ENCODE measurements at regions not wholly inside any gene's neighbourhood (a gene's known extent, or its start where the extent isn't known, plus 50 kb on each side); places are given as distances from the start of the nearest gene placed in this dataset.
A peak's percentile ranks its signal among the peaks of the same experiment; 100 is the strongest.

DNA sequence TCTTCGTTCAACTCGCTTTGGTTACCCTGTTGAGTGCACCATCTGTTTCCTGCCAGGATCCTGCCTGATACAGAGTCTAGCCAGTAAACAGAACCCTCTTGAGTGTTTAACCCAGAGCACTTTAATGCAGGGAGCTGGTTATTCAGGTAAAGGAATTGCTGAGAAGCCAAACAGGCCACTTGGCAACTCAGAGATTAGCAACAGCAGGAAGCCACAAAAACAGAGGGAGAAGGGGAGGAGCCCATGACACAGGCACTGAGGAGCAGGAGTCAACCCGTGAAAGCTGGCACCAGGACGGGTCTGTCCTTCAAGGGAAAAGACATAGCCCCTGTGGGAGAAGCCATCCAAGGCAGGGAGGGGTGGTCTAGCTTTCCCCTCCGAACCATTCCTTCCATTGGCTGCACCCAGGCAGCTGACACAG lies 641.4 kb downstream of the ZNF674 start:
- Histone ChIP-seq H3K9ac (replicated peaks; ENCODE audit: extremely low read depth, insufficient read depth, low read length) (no peak overlapping the region), H3K4me3 (replicated peaks in 1 of 3; ENCODE audit: insufficient read depth in 1 of 3, low read depth in 1 of 3, low read length in 3 of 3) (no peak overlapping the region), H3K27me3 (ENCODE audit: control insufficient read depth in 2 of 2, insufficient read depth in 2 of 2, low read length in 2 of 2) (no peaks in the 10 kb centered on the region), H3K4me1 (ENCODE audit: control insufficient read depth, extremely low read depth, insufficient read depth, low read length) (no peaks in the 10 kb centered on the region), H3K36me3 (ENCODE audit: control insufficient read depth in 2 of 2, extremely low read depth in 1 of 2, insufficient read depth in 2 of 2, low read length in 2 of 2) (no peaks in the 10 kb centered on the region), H3K9me3 (replicated peaks; ENCODE audit: control insufficient read depth, insufficient read depth, low read length) (no peaks in the 10 kb centered on the region), H3K9me1 (replicated peaks; ENCODE audit: control insufficient read depth, extremely low read depth, insufficient read depth, low read length) (no peaks in the 10 kb centered on the region), H2AFZ (ENCODE audit: low read depth, low read length) (no peak overlapping the region), H4K20me1 (replicated peaks; ENCODE audit: control insufficient read depth, extremely low read depth, insufficient read depth, low read length) (no peaks in the 10 kb centered on the region), H3K27ac (ENCODE audit: insufficient read depth, low read depth, low read length) (no peak overlapping the region), H3K79me2 (ENCODE audit: control insufficient read depth, insufficient read depth, low read length) (no peaks in the 10 kb centered on the region), H3K4me2 (ENCODE audit: insufficient read depth, low read length) (no peak overlapping the region)
- dilution Hi-C loops (cut with MboI; ENCODE audit: extremely low pct_ligation_motif_present, low sequenced_read_pairs) (no loop called here), intact Hi-C loops (cut with micrococcal nuclease) (no loop called here)
- BruUV-seq (replicated peaks) = no TSS peak
- CTCF ChIA-PET = no interaction called here
- TF ChIP-seq, protein P1, sequence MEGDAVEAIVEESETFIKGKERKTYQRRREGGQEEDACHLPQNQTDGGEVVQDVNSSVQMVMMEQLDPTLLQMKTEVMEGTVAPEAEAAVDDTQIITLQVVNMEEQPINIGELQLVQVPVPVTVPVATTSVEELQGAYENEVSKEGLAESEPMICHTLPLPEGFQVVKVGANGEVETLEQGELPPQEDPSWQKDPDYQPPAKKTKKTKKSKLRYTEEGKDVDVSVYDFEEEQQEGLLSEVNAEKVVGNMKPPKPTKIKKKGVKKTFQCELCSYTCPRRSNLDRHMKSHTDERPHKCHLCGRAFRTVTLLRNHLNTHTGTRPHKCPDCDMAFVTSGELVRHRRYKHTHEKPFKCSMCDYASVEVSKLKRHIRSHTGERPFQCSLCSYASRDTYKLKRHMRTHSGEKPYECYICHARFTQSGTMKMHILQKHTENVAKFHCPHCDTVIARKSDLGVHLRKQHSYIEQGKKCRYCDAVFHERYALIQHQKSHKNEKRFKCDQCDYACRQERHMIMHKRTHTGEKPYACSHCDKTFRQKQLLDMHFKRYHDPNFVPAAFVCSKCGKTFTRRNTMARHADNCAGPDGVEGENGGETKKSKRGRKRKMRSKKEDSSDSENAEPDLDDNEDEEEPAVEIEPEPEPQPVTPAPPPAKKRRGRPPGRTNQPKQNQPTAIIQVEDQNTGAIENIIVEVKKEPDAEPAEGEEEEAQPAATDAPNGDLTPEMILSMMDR (IDR thresholded peaks at IDR 0.05; ENCODE audit: extremely low read depth in 1 of 2, insufficient read depth in 1 of 2, low read depth in 1 of 2, low read length in 2 of 2) = no peak
- TF ChIP-seq MYC (IDR thresholded peaks at IDR 0.05; ENCODE audit: low read depth, low read length) (no peak), GATA2 (IDR thresholded peaks at IDR 0.05; ENCODE audit: insufficient read depth, insufficient read length, low read depth, low read length) (no peak), JUN (IDR thresholded peaks at IDR 0.05; ENCODE audit: borderline replicate concordance, insufficient read depth, insufficient read length, low read depth) (no peak), FOS (IDR thresholded peaks at IDR 0.05; ENCODE audit: borderline replicate concordance, insufficient read depth, low read length) (no peak), EZH2 (IDR thresholded peaks at IDR 0.05; ENCODE audit: borderline replicate concordance, low read depth, low read length, severe bottlenecking) (no peak), POLR2AphosphoS5 (IDR thresholded peaks at IDR 0.05; ENCODE audit: insufficient read depth, low read depth, low read length) (no peak), POLR2A (IDR thresholded peaks at IDR 0.05; ENCODE audit: low read depth, low read length) (no peak)
- TF ChIP-seq, protein P2, sequence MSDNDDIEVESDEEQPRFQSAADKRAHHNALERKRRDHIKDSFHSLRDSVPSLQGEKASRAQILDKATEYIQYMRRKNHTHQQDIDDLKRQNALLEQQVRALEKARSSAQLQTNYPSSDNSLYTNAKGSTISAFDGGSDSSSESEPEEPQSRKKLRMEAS (IDR thresholded peaks at IDR 0.05; ENCODE audit: insufficient read depth, insufficient read length) = no peak
- POLR2A ChIA-PET = no interaction called here
- DNase-seq (ENCODE audit: low read depth, low spot score) = peak; percentile 1
- FAIRE-seq = no peak
